ENCODE measurements at regions not wholly inside any gene's neighbourhood (a gene's known extent, or its start where the extent isn't known, plus 50 kb on each side); places are given as distances from the start of the nearest gene placed in this dataset.

DNA sequence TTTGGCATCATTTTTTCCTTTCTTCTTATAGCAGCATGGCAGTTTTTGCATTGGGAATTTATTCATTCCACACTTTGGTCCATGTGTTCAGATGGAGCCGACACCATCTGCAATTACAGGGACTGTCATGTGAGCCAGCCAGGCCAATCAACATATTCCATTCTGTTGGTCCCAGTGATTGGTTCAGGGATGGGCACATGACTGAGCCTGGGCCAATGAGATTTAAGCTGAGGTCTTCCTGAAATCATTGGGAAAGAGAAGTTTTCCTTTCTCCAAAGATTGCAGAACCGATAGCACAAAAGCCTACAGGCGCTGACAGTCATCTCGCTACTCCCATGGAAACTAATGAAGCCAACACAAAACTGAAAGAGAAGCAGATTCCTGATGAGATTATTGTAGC lies 841.5 kb upstream of the TMEM132C start:
- no peak for TF ChIP-seq YY1 (IDR thresholded peaks at IDR 0.05; ENCODE audit: low read depth, low read length)
- no peak for TF ChIP-seq POLR2A (IDR thresholded peaks at IDR 0.05; ENCODE audit: control extremely low read depth in 1 of 2, low read depth in 2 of 2, low read length in 2 of 2)
- TF ChIP-seq, protein P1, sequence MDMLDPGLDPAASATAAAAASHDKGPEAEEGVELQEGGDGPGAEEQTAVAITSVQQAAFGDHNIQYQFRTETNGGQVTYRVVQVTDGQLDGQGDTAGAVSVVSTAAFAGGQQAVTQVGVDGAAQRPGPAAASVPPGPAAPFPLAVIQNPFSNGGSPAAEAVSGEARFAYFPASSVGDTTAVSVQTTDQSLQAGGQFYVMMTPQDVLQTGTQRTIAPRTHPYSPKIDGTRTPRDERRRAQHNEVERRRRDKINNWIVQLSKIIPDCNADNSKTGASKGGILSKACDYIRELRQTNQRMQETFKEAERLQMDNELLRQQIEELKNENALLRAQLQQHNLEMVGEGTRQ (IDR thresholded peaks at IDR 0.05; ENCODE audit: low read length) = no peak
- no peak for TF ChIP-seq EP300 (IDR thresholded peaks at IDR 0.05; ENCODE audit: borderline replicate concordance in 1 of 2, low read depth in 2 of 2, low read length in 2 of 2)
- TF ChIP-seq, protein P2, sequence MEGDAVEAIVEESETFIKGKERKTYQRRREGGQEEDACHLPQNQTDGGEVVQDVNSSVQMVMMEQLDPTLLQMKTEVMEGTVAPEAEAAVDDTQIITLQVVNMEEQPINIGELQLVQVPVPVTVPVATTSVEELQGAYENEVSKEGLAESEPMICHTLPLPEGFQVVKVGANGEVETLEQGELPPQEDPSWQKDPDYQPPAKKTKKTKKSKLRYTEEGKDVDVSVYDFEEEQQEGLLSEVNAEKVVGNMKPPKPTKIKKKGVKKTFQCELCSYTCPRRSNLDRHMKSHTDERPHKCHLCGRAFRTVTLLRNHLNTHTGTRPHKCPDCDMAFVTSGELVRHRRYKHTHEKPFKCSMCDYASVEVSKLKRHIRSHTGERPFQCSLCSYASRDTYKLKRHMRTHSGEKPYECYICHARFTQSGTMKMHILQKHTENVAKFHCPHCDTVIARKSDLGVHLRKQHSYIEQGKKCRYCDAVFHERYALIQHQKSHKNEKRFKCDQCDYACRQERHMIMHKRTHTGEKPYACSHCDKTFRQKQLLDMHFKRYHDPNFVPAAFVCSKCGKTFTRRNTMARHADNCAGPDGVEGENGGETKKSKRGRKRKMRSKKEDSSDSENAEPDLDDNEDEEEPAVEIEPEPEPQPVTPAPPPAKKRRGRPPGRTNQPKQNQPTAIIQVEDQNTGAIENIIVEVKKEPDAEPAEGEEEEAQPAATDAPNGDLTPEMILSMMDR (IDR thresholded peaks at IDR 0.05; ENCODE audit: control extremely low read depth in 1 of 3, insufficient read depth in 1 of 3, low read depth in 1 of 3, low read length in 3 of 3) = no peak
- no peak for TF ChIP-seq HDAC6 (IDR thresholded peaks at IDR 0.05; ENCODE audit: low read depth, low read length)
- TF ChIP-seq MAFK (IDR thresholded peaks at IDR 0.05; ENCODE audit: low read depth, low read length) = no peak
- TF ChIP-seq SRF (IDR thresholded peaks at IDR 0.05; ENCODE audit: low read depth, low read length) = no peak
- TF ChIP-seq EGR1 (IDR thresholded peaks at IDR 0.05; ENCODE audit: borderline replicate concordance, low read depth, low read length) = no peak
- no peak for TF ChIP-seq GABPA (IDR thresholded peaks at IDR 0.05; ENCODE audit: borderline replicate concordance, insufficient read depth, low read length)
- no peak for TF ChIP-seq TCF12 (IDR thresholded peaks at IDR 0.05; ENCODE audit: low read depth, low read length)
- no peak for TF ChIP-seq PHF8 (conservative IDR thresholded peaks at IDR 0.05; ENCODE audit: low read depth, low read length)
